DND-41 (cell line): ENCODE measurements at regions not wholly inside any gene's neighbourhood (a gene's known extent, or its start where the extent isn't known, plus 50 kb on each side); places are given as distances from the start of the nearest gene placed in this dataset.

Source experiments
- CTCF ChIP-seq: IDR thresholded peaks from 2 replicates; pipeline ENCODE4 v1.5.1; 2012; ENCODE audit warnings: borderline replicate concordance, low read length, moderate library complexity, mild to moderate bottlenecking; ENCODE audit not compliant: poor library complexity, severe bottlenecking; ENCODE audit errors: extremely low read depth
- EZH2 ChIP-seq: IDR thresholded peaks from 3 replicates; pipeline ENCODE4 v1.6.1; 2012; ENCODE audit warnings: borderline replicate concordance, low read depth, mild to moderate bottlenecking, moderate library complexity, low read length, inconsistent platforms; ENCODE audit not compliant: severe bottlenecking

GRCh38 chr3:187902936-187903335, 157.7 kb upstream of the BCL6 start:
- TF ChIP-seq CTCF, result no peak
- TF ChIP-seq EZH2, result no peak
